Nephron progenitor cell (in vitro differentiated cells): ENCODE measurements at regions not wholly inside any gene's neighbourhood (a gene's known extent, or its start where the extent isn't known, plus 50 kb on each side); places are given as distances from the start of the nearest gene placed in this dataset.

Experiments
- DNase-seq: peaks from one replicate; pipeline ENCODE4 v3.0.0; 2021
- H3K27ac Mint-ChIP-seq: 2 replicates; pipeline ENCODE4 v1.8.0; 2021; ENCODE audit warnings: mild to moderate bottlenecking, moderate library complexity, mixed read lengths
- H3K27me3 Mint-ChIP-seq: 2 replicates; pipeline ENCODE4 v1.8.0; 2021; ENCODE audit warnings: mild to moderate bottlenecking, low read depth, mixed read lengths; ENCODE audit not compliant: poor library complexity
- H3K36me3 Mint-ChIP-seq: 2 replicates; pipeline ENCODE4 v1.8.0; 2021; ENCODE audit warnings: low read depth, mixed read lengths
- H3K4me1 Mint-ChIP-seq: 2 replicates; pipeline ENCODE4 v1.8.0; 2021; ENCODE audit warnings: mixed read lengths
- H3K4me3 Mint-ChIP-seq: 2 replicates; pipeline ENCODE4 v1.8.0; 2021; ENCODE audit warnings: mild to moderate bottlenecking, moderate library complexity, mixed read lengths
- H3K9me3 Mint-ChIP-seq: 2 replicates; pipeline ENCODE4 v1.8.0; 2021; ENCODE audit warnings: mild to moderate bottlenecking, moderate library complexity, mixed read lengths
- TF ChIP-seq, protein P1 (sequence below): fragments of 200-600 bp; sonication (generic); IDR thresholded peaks from 2 replicates; pipeline ENCODE4 v1.5.0; 2021; ENCODE audit warnings: antibody characterized with exemption

DNA sequence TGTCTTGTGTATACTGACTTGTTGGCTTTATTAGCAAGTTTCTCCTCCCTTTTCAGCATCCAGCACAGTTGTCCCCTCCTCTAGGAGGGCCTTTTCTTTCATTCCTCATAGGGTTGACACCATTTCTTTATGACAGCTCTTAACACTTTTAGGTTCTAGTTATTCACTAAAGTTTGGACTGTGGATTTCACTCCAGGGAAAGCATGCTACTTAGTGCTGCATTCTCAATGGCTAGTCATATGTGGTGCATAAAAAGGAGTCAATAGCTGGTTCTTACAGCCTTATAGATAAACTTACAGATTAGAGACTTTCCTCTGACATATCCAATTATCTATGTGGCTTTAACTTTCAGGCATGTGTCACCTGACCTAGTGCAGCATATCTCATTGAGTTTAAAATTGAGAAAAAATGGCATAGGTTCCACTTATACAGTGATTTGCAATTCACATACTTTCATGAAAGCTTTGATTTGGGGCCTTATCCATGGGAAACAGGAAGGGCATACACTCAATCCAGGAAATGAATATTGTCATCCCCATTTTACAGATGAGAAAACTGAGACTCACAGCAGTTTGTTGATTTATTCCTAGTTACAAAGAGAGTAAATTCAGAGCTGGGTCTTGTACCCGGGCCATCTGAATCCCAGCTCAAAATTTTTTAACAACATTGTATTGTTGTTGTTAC is 289.7 kb downstream of the LPIN1 start:
- TF ChIP-seq, protein P1, sequence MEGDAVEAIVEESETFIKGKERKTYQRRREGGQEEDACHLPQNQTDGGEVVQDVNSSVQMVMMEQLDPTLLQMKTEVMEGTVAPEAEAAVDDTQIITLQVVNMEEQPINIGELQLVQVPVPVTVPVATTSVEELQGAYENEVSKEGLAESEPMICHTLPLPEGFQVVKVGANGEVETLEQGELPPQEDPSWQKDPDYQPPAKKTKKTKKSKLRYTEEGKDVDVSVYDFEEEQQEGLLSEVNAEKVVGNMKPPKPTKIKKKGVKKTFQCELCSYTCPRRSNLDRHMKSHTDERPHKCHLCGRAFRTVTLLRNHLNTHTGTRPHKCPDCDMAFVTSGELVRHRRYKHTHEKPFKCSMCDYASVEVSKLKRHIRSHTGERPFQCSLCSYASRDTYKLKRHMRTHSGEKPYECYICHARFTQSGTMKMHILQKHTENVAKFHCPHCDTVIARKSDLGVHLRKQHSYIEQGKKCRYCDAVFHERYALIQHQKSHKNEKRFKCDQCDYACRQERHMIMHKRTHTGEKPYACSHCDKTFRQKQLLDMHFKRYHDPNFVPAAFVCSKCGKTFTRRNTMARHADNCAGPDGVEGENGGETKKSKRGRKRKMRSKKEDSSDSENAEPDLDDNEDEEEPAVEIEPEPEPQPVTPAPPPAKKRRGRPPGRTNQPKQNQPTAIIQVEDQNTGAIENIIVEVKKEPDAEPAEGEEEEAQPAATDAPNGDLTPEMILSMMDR: no peak
- Mint-ChIP-seq H3K4me3 (no peak overlapping the region), H3K9me3 (peaks cover 5% of the 10 kb centered on the region), H3K4me1 (peaks cover 3% of the 10 kb centered on the region), H3K36me3 (no peaks in the 10 kb centered on the region), H3K27me3 (peaks cover 4% of the 10 kb centered on the region), H3K27ac (no peak overlapping the region)
- no peak for DNase-seq

DNA sequence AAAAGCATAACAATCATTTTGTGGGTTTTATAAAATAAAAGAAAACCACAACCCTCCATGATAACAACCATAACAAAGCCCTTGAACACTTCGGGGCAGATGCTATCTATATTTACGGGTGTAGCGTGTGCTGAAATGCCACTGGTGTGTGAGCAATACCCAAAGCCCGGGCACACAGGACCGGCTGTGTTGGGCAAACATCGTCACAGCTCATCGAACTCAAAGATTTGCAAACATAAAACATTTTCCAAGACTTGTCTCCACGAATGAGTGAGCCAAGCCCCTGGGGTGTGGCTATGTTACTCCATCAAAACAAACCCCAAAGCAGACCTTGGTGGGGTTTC is 290.2 kb downstream of the LPIN1 start:
- Mint-ChIP-seq H3K27ac (no peak overlapping the region), H3K36me3 (no peaks in the 10 kb centered on the region), H3K27me3 (peaks cover 4% of the 10 kb centered on the region), H3K4me3 (no peak overlapping the region), H3K4me1 (peaks cover 3% of the 10 kb centered on the region), H3K9me3 (peaks cover 5% of the 10 kb centered on the region)
- DNase-seq: no peak
- TF ChIP-seq, protein P1: no peak

DNA sequence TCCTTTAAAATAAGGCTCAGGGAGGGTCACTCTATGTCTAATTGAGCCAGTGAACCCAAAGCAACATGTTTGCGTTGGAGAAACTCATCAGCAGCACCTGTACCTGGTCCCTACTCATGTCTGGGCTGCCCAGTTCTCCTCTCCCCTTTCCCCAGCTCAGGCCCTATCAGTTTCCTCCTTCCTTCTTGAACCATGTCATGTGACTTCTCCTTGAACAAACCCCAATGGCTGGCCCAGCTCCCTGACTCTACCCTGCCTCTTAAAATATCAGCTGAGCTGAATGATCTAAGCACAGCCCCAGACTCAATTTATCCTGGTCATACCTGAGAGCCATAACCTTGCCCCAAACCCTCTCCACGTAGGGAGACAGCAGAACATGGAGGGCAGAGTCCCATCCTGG is 290.9 kb downstream of the LPIN1 start:
- DNase-seq: no peak
- Mint-ChIP-seq H3K36me3 (no peaks in the 10 kb centered on the region), H3K9me3 (peaks cover 5% of the 10 kb centered on the region), H3K27me3 (peaks cover 4% of the 10 kb centered on the region), H3K27ac (no peak overlapping the region), H3K4me1 (peaks cover 3% of the 10 kb centered on the region), H3K4me3 (no peak overlapping the region)
- TF ChIP-seq, protein P1: no peak

DNA sequence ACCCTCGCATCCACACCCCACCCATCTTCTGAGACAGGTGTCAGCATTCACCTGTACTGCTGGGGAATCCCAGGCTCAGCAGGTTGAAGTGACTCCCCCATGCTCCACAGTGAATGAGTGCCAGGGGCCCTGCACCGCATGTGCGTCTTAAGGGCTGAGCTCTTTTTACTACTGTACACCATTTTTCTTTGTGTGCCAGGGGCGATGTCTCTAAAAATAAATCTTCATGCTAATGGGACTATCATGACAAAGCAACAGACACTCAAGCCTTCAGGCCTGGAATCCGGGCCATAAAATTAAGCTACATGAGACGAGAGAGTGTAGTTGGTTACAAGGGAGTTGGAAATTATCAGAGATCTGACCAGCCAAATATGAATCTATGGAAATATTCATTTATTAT is 294.8 kb downstream of the LPIN1 start:
- Mint-ChIP-seq H3K27me3 (peaks cover 4% of the 10 kb centered on the region), H3K4me3 (no peak overlapping the region), H3K4me1 (no peaks in the 10 kb centered on the region), H3K27ac (no peak overlapping the region), H3K9me3 (peaks cover 5% of the 10 kb centered on the region), H3K36me3 (no peaks in the 10 kb centered on the region)
- no peak for DNase-seq
- TF ChIP-seq, protein P1: no peak

DNA sequence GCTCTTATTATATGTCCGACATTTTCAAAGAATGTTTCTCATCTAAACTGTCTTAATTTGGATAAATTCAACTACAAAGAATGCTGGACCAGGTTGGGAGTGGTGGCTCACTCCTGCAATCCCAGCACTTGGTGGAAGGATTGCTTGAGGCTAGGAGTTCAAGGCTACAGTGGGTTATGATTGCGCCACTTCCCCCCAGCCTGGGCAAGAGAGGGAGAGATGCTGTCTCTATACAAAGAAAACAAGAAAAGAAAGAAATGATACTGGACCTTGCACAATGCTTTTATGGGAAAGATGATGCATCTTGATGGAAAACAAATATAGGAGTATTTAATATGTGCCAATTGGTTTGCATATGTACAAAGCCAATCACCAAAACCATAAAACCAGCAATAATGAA is 296.7 kb downstream of the LPIN1 start:
- H3K4me3 Mint-ChIP-seq: no peak overlapping the region
- no peaks in the 10 kb centered on the region for H3K4me1 Mint-ChIP-seq
- no peak overlapping the region for H3K27ac Mint-ChIP-seq
- no peaks in the 10 kb centered on the region for H3K36me3 Mint-ChIP-seq
- H3K27me3 Mint-ChIP-seq: peaks cover 4% of the 10 kb centered on the region
- DNase-seq: no peak
- peaks cover 5% of the 10 kb centered on the region for H3K9me3 Mint-ChIP-seq
- TF ChIP-seq, protein P1: no peak

DNA sequence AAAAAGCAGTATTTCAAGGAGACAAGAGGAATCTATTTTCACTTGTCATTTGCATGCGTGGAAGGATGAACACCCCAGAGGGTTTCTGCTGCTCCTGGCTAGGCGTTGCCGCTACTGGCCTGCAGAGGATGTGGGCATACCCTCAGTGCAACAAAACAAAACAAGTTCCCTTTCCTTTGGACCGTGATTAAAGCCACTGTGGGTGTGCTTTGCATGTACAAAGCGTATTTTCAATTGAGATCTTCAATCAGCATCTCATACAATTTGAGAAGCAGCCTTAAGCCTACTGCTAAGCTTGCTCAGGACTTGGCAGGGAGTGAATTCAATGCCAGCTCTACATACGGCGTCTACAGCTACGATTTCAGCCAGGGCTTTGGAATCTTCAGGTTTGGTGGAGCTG is 298.4 kb downstream of the LPIN1 start:
- TF ChIP-seq, protein P1: no peak
- H3K27ac Mint-ChIP-seq: no peak overlapping the region

More for the DNA sequence above, 298.4 kb downstream of the LPIN1 start:
- Mint-ChIP-seq H3K27me3 (no peaks in the 10 kb centered on the region), H3K4me3 (no peak overlapping the region), H3K4me1 (no peaks in the 10 kb centered on the region), H3K9me3 (no peaks in the 10 kb centered on the region), H3K36me3 (no peaks in the 10 kb centered on the region)
- DNase-seq: no peak
